Adipocyte (in vitro differentiated cells): ENCODE measurements at regions not wholly inside any gene's neighbourhood (a gene's known extent, or its start where the extent isn't known, plus 50 kb on each side); places are given as distances from the start of the nearest gene placed in this dataset.
"Not testable (repeated sequence)": the region's sequence is repeated elsewhere in the genome, so short reads cannot be mapped to it uniquely, and the experiment has no call there.

Experiments used
- DNase-seq: peaks from one replicate; pipeline ENCODE4 v3.0.0-alpha.2; 2015; ENCODE audit warnings: low read depth
- H3K27me3 ChIP-seq: replicated peaks from 2 replicates; pipeline ENCODE4 v1.7.0; 2013; ENCODE audit warnings: mild to moderate bottlenecking, low read length, moderate library complexity; ENCODE audit not compliant: control insufficient read depth, insufficient read depth
- H3K36me3 ChIP-seq: 2 replicates; pipeline ENCODE4 v1.7.0; 2013; ENCODE audit warnings: low read length, mild to moderate bottlenecking, moderate library complexity; ENCODE audit not compliant: control insufficient read depth, insufficient read depth, severe bottlenecking
- H3K4me1 ChIP-seq: 2 replicates; pipeline ENCODE4 v1.7.0; 2013; ENCODE audit warnings: mild to moderate bottlenecking, low read length, moderate library complexity; ENCODE audit not compliant: control insufficient read depth, insufficient read depth
- H3K4me3 ChIP-seq: 2 replicates; pipeline ENCODE4 v1.7.0; 2013; ENCODE audit warnings: mild to moderate bottlenecking, low read length, moderate library complexity
- H3K9ac ChIP-seq: 2 replicates; pipeline ENCODE4 v1.7.0; 2013; ENCODE audit warnings: mild to moderate bottlenecking, low read length, moderate library complexity
- H3K9me3 ChIP-seq: 2 replicates; pipeline ENCODE4 v1.7.0; 2013; ENCODE audit warnings: mild to moderate bottlenecking, low read length, moderate library complexity; ENCODE audit not compliant: control insufficient read depth

DNA sequence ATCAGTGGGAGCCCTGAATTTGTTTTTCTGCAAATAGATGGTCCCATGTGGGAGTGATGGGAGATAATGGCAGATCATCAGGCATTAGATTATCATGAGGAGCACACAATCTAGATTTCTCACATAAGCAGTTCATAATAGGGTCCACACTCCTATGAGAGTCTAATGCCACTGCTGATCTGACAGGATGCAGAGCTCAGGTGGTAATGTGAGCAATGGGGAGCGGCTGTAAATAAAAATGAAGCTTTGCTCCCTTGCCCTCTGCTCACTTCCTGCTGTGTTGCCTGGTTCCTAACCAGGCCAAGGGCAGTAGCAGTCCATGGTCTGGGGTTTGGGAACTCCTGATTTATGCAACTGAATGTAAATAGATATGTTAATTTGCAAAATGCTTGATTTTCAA is 538.6 kb downstream of the TRAM1L1 start:
- Histone ChIP-seq H3K4me1 (no peaks in the 10 kb centered on the region), H3K4me3 (no peak overlapping the region), H3K9ac (no peak overlapping the region), H3K27me3 (no peaks in the 10 kb centered on the region), H3K9me3 (no peaks in the 10 kb centered on the region), H3K36me3 (no peaks in the 10 kb centered on the region)
- DNase-seq, result no peak

DNA sequence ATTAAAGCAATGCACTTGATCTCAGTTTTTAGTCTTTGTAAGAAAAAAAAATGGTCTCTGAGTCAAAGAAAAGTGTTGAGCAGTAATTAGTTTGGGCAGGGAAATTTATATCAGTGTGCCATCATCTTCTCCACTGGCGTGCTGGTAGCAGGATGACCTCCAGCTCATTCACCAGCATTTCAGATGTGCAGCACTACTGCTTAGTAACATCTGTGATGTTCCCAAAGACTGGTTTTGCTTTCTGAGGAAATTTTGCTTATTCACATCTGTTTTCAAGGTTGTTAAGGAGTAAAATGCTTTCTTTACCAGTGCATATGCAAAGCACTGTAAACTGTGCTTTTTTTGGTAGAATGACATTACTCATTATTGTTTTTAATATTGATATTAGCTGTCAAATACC is 540.4 kb downstream of the TRAM1L1 start:
- H3K27me3 ChIP-seq, result no peaks in the 10 kb centered on the region
- no peak overlapping the region for H3K9ac ChIP-seq
- H3K36me3 ChIP-seq, result no peaks in the 10 kb centered on the region
- no peak overlapping the region for H3K4me3 ChIP-seq
- no peak for DNase-seq
- H3K4me1 ChIP-seq, result no peaks in the 10 kb centered on the region
- H3K9me3 ChIP-seq, result no peaks in the 10 kb centered on the region

DNA sequence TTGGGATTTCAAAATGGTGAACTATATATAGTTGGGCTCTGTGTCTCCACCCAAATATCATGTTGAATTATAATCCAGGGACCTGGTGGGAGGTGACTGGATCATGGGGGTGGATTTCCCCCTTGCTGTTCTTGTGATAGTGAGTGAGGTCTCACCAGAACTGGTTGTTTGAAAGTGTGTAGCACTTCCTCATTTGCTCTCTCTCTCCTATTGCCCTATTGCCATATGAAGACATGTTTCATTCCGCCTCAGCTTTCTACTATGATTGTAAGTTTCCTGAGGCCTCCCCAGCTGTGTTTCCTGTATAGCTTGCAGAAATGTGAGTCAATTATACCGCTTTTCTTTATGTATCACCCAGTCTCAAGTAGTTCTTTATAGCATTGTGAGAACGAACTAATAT is 545.6 kb downstream of the TRAM1L1 start:
- H3K9me3 ChIP-seq, result no peaks in the 10 kb centered on the region
- H3K9ac ChIP-seq, result no peak overlapping the region
- no peaks in the 10 kb centered on the region for H3K27me3 ChIP-seq
- no peak for DNase-seq
- no peaks in the 10 kb centered on the region for H3K36me3 ChIP-seq
- H3K4me3 ChIP-seq, result no peak overlapping the region
- no peaks in the 10 kb centered on the region for H3K4me1 ChIP-seq

GRCh38 chr4:116537828-116538227 is 547.5 kb downstream of the TRAM1L1 start:
- Histone ChIP-seq H3K9ac (no peak overlapping the region), H3K4me3 (no peak overlapping the region), H3K4me1 (no peaks in the 10 kb centered on the region), H3K9me3 (no peaks in the 10 kb centered on the region), H3K36me3 (no peaks in the 10 kb centered on the region), H3K27me3 (no peaks in the 10 kb centered on the region)
- DNase-seq, result no peak

DNA sequence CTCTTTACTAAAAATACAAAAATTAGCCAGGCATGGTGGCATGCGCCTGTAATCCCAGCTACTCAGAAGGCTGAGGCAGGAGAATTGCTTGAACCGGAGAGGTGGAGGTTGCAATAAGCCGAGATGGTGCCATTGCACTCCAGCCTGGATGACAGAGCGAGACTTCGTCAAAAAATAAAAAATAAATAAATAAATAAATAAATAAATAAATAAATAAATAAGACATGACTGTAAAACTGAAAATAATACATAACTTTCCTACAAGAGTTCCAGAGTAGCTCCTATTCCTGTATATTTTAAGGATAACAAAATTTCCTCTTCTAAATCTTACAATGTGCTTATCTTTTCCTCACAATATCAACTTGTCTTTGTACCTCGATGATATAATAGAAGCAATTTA is 549.4 kb downstream of the TRAM1L1 start:
- H3K9me3 ChIP-seq, H3K36me3 ChIP-seq, H3K27me3 ChIP-seq, H3K4me3 ChIP-seq, H3K9ac ChIP-seq, H3K4me1 ChIP-seq, DNase-seq: not testable (repeated sequence)

- no peak overlapping the region for H3K4me3 ChIP-seq
- H3K36me3 ChIP-seq, result no peaks in the 10 kb centered on the region
- no peaks in the 10 kb centered on the region for H3K4me1 ChIP-seq
- H3K9ac ChIP-seq, result no peak overlapping the region
- H3K27me3 ChIP-seq, result no peaks in the 10 kb centered on the region
- H3K9me3 ChIP-seq, result no peaks in the 10 kb centered on the region
- no peak for DNase-seq
Measured at GRCh38 chr4:116531870-116532269, 553.5 kb downstream of the TRAM1L1 start.

DNA sequence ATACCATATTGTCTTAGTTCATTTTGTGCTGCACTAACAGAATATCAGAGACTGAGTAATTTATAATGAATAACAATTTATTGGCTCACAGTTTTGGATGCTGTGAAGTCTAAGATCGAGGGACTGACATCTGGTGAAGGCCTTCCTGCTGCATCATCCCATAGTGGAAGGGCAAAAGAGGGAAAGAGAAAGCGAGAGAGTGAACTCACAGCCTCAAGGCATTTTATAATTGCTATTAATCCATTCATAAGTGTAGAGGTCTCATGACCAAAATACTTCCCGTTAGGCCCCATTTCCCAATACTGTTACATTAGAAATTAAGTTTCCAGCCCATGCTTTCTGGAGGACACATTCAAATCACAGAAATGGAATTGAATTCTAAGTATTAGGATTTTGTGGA is 554.4 kb downstream of the TRAM1L1 start:
- Histone ChIP-seq H3K4me1 (no peaks in the 10 kb centered on the region), H3K4me3 (no peak overlapping the region), H3K9me3 (no peaks in the 10 kb centered on the region), H3K36me3 (no peaks in the 10 kb centered on the region), H3K27me3 (no peaks in the 10 kb centered on the region), H3K9ac (no peak overlapping the region)
- DNase-seq, result no peak

- Histone ChIP-seq H3K36me3 (no peaks in the 10 kb centered on the region), H3K4me1 (no peaks in the 10 kb centered on the region), H3K9ac (no peak overlapping the region), H3K27me3 (no peaks in the 10 kb centered on the region), H3K4me3 (no peak overlapping the region), H3K9me3 (no peaks in the 10 kb centered on the region)
- DNase-seq, result no peak
Measured at GRCh38 chr4:116530048-116530447, 555.3 kb downstream of the TRAM1L1 start.

DNA sequence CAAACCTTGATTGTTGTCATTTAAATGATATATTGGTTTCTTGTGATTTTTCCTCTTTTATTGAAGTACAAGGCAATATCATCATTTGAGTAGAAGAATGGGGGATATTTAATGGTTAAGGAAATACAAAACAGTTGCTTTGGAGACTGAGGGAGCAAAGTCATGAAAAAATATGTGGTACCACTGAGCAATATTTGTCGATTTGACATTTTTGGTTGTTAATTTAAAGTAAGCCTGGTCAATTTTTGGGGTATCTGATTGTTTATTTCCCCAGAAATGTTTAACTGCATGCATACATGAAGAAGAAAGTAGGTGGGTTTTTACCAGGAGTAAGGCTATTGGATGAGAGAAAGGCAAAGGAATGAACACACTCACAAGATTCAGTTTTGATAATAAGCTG is 556.2 kb downstream of the TRAM1L1 start:
- no peak overlapping the region for H3K9ac ChIP-seq
- H3K27me3 ChIP-seq, result no peaks in the 10 kb centered on the region
- no peak for DNase-seq
- no peaks in the 10 kb centered on the region for H3K9me3 ChIP-seq
- no peaks in the 10 kb centered on the region for H3K36me3 ChIP-seq
- H3K4me1 ChIP-seq, result no peaks in the 10 kb centered on the region
- H3K4me3 ChIP-seq, result no peak overlapping the region

- no peak overlapping the region for H3K9ac ChIP-seq
- no peak overlapping the region for H3K4me3 ChIP-seq
- H3K27me3 ChIP-seq, result no peaks in the 10 kb centered on the region
- H3K36me3 ChIP-seq, result no peaks in the 10 kb centered on the region
- no peaks in the 10 kb centered on the region for H3K4me1 ChIP-seq
- no peaks in the 10 kb centered on the region for H3K9me3 ChIP-seq
- no peak for DNase-seq
Measured at GRCh38 chr4:116522922-116523321, 562.5 kb downstream of the TRAM1L1 start.

GRCh38 chr4:116520886-116521285 is 564.5 kb downstream of the TRAM1L1 start:
- DNase-seq, result no peak
- H3K9me3 ChIP-seq, result no peaks in the 10 kb centered on the region

DNA sequence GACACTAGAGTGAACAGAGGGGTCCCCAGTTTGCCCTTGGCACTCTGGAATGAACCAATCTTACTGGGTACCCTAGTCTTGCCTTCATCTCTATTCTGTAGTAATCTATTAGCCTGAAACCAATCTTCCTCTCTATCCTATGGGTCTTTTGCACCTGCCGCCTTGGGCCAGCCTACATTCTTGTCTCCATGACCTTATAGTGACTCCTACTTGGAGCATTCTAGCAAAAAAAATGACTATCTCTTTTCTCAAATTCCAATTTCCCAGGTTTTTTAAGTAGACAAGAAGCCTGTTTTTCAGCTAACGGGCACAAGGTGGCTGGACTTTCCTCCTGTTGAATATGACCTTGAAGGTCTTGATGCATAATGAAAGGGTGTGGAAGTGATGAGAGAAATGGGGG is 568.7 kb downstream of the TRAM1L1 start:
- no peak overlapping the region for H3K9ac ChIP-seq
- no peak overlapping the region for H3K4me3 ChIP-seq
- H3K9me3 ChIP-seq, result peaks cover 3% of the 10 kb centered on the region
- H3K36me3 ChIP-seq, result no peaks in the 10 kb centered on the region
- no peaks in the 10 kb centered on the region for H3K4me1 ChIP-seq
- no peak for DNase-seq
- H3K27me3 ChIP-seq, result no peaks in the 10 kb centered on the region

More at GRCh38 chr4:116520886-116521285, 564.5 kb downstream of the TRAM1L1 start:
- H3K4me3 ChIP-seq, result no peak overlapping the region
- H3K9ac ChIP-seq, result no peak overlapping the region
- H3K27me3 ChIP-seq, result no peaks in the 10 kb centered on the region
- H3K36me3 ChIP-seq, result no peaks in the 10 kb centered on the region
- H3K4me1 ChIP-seq, result no peaks in the 10 kb centered on the region
